ENCODE measurements at regions not wholly inside any gene's neighbourhood (a gene's known extent, or its start where the extent isn't known, plus 50 kb on each side); places are given as distances from the start of the nearest gene placed in this dataset.

DNA sequence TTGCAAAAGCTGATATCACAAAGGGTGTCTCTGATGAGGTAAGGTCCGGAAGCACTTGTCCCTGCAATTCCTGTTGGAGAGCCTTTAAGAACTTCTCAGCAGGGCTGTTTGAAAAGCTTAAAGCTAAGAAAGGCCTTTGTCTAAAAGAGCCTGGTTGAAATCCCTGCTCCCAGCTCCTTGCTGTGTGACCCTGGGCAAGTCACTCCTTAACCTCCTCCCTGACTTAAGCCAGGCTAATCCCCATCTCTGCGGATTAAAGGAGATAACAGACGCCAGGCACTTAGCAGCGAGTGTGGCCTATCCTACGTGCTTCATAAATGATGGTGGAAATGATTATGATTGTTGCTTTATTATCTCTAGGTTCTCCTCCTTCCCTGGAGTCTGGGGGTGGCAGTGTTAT lies 368.0 kb upstream of the RBFOX1 start:
- no peak for DNase-seq
- intact Hi-C loops (cut with DNase I): no loop called here

DNA sequence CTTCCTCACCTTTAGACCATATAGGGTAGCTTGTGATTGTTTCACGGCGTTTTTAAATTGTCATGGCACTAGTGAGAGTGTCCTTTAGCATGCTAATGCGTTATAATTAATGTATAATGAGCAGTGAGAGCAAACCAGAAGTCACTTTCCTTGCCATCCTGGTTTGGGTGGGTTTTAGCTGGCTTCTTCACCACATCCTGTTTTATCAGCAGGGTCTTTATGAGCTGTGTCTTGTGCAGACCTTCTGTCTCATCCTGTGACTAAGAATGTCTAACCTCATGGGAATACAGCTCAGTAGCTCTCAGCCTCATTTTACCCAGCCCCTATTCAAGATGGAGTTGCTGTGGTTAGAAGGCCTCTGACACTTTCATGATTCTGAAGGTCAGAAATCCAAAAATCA lies 370.9 kb upstream of the RBFOX1 start:
- intact Hi-C loops (cut with DNase I): no loop called here
- no peak for DNase-seq

DNA sequence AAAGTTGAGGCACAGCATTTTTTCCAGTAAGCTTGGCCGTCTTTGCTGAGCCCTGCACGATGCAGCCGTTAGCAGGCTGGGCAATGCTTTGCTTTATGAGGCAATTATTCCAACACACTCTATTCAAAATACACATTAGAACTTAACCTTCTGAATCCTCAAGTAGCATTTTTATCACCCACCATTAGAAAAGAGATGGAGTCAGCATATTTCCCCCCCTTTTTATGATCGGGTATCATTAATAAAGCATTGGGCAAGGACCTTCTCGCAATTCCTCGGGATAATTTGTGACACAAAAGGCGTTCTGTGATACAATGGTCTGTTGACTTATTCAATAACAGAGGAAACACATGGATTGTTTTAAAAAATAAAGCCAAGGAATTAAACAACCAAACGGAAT lies 374.5 kb upstream of the RBFOX1 start:
- intact Hi-C loops (cut with DNase I): no loop called here
- DNase-seq: no peak

DNA sequence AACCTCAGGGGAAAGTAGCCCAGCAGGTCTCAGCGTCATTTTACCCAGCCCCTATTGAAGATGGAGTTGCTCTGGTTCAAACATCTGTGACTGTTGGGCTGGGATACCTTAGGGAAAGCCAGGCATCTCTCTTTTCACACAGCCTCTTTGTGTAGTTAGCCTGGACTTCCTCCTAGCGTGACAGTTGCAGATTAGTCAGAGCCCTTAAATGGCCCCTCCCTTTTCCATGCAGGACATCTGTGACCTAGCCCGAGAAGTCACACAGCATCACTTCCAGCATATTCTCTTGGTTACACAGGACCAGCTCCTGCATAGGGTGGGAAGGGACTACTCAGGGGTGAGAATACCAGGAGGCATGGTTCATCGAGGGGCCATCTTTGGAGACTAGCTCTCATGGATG lies 375.0 kb upstream of the RBFOX1 start:
- intact Hi-C loops (cut with DNase I): no loop called here
- DNase-seq: no peak

DNA sequence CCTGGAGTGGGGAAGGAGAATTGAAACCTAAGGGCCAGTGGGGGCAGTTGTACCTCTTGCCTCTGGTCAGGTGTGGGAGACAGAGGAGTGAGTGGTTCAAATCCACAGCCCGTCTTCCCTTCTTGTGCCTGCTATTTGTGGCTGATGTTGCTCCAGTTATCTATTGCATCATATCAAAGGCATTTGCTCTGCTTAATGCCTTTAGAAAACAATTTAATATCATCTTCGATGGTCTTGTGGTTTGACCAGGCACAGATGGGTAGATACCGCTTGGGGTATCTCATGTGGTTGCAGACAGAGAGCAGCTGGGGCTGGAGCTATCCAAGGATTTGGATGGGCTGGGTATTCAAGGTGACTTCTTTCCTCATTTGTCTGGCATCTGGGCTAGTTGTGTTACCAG lies 376.1 kb upstream of the RBFOX1 start:
- intact Hi-C loops (cut with DNase I): no loop called here
- DNase-seq: no peak

DNA sequence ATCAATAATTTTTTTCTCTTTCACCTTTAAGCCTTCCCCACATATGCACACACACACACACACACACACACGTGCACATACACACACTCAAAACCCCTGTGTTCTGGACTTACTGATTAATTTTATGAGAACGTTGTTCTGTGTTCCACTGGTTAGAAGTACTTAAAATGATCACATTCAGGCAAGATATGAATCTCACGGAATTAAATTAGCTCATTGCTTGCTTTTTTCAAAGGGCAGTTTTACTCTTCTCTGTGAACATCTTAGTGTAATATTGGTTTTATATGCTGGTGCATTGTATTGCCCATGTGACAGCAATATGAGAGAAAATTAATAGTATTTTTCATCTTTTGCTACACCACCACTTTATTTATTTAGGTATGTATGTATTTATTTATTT lies 377.3 kb upstream of the RBFOX1 start:
- intact Hi-C loops (cut with DNase I): no loop called here
- DNase-seq: no peak

DNA sequence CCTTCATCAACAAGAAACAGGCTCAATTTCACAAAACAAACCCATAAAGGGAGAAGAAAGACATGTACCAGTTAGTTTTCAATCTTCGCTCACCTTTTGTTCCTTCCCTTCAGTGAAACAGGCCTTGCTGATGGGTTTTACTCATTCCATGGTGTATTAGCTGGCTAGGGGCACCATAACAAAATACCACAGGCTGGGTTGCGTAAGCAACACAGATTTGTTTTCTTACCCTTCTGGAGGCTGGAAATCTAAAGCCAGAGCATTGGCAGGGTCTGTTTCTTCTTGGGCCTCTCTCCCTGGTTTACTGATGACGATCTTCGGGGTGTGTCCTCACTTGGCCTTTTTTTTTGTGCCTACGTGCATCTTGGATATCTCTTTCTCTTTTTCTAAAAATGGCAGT lies 383.4 kb upstream of the RBFOX1 start:
- intact Hi-C loops (cut with DNase I): no loop called here
- no peak for DNase-seq

DNA sequence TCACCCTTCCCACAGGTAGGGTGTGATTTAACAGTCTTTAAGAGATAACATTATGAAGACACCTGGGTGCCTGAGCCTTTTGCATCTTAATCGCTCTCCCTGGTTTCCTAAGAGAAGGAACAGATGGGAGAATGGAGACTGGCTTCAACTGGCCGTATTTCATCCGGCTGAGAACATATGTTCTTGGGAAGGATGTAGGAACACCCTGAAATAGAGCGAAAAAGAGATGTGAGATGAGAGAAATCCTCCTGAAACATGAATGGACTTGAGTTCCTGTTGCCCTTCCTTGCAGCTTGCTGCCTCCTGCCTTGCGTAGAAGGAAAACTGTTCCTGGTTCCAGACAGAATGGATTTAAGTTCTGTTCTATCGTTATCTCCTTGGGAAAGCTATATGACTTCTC lies 385.4 kb upstream of the RBFOX1 start:
- DNase-seq: no peak
- intact Hi-C loops (cut with DNase I): no loop called here

DNA sequence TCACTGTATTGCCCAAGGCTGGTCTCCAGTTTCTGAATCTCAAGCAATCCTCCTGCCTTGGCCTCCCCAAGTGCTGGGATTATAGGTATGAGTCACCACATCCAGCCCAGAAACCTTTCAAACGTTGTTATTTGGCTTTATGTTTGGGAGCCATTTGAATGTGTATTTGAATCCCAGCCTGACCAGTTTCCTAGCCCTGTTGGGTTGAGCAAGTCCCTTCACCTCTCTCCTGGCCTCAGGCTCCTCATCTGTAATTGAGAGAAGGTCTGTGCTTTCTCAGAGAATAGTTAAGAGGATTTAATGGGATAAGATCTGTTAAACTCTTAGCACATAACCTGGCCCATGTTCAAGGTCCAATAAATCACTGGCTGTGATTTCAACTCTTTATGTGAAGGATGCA lies 385.8 kb upstream of the RBFOX1 start:
- intact Hi-C loops (cut with DNase I): no loop called here
- DNase-seq: no peak

DNA sequence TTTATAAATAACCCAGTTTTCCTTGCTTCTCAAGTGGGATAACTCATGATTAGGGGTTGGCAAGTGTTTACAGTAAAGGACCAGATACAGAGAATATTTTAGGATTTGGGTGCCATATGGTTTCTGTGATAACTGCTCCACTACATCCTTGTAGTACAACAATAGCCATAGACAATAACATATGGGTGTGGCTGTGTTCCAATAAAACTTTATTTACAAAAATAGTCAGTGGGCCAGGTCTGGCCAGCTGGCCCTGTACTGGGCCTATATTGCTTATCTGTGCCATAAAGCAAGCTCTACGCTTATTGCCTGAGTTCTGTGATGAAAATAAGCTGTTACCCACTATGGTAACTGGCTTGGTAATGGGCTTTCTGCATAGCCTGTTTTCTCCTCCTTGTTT lies 386.5 kb upstream of the RBFOX1 start:
- DNase-seq: no peak
- intact Hi-C loops (cut with DNase I): no loop called here

DNA sequence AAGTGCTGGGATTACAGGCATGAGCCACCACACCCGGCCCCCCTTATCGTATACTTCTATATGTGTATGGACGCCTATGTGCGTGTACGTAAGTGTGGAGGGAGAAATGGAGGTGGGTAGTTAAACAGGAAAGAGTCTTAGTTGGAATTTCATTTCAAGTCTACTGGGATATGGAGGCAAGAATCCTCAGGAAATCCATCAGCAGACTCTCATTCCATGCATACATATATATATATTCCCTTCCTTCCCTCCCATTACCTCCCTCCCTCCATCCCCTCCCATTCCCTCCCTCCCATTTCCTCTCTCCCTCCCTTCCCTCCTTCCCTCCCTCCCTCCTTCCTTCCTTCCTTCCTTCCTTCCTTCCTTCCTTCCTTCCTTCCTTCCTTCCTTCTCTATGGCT lies 391.7 kb upstream of the RBFOX1 start:
- intact Hi-C loops (cut with DNase I): no loop called here
- DNase-seq: no peak

DNA sequence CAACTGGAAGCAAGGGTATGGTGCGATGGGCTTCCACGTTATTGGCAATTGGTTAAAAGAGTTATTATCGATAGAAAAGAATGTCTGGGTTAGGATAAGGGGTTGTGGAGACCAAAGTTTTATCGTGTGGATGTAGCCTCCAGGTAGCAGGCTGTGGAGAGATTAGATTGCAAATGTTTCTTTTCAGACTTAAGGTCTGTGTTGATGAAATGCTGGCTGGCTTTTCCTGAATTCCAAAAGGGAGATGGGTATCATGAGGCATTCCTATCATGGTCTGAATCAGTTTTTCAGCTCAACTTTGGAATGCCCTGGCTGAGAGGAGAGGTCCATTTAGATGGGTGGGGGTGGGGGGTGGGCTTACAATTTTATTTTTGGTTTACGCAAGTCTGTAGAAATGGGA lies 395.0 kb upstream of the RBFOX1 start:
- DNase-seq: no peak
- intact Hi-C loops (cut with DNase I): no loop called here

DNA sequence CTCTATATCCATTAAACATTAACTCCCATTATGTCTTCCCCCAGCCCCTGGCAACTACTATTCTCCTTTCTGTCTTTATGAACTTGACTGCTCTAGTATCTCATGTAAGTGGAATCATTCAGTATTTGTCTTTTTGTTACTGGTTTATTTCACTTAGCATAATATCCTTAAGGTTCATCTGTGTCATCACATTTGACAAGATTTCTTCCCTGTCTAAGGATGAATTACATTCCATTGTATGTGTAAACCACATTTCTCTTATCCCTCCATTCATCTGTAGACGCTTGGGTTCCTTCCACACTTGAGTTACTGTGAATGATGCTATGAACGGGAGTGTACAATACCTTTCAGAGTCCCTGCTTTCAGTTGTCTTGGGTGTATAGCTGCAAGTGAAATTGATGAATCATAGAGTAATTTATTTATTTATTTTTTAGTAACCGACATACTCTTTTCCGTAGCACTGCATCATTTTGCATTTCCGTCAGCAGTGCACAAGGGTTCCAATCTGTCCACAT lies 399.7 kb upstream of the RBFOX1 start:
- DNase-seq: no peak
- intact Hi-C loops (cut with DNase I): no loop called here

DNA sequence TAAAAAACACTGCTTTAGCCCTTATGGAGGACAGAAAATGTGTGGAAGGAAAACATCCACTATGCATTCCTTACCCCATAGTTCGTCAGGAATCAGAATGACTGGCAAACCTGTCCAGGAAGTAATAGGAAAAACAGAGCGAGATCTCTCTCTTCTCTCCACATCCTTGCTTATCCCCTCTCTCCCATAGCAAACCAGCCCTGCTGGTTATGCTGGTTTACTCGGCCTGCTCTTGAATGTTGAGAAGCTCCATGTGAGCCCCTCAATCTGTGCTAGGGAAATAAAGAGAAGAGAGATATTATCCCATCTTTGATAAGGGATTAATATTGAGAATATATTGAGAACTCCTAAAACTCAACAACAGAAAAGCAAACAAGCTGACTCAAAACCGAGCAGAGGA lies 402.8 kb upstream of the RBFOX1 start:
- intact Hi-C loops (cut with DNase I): no loop called here

DNA sequence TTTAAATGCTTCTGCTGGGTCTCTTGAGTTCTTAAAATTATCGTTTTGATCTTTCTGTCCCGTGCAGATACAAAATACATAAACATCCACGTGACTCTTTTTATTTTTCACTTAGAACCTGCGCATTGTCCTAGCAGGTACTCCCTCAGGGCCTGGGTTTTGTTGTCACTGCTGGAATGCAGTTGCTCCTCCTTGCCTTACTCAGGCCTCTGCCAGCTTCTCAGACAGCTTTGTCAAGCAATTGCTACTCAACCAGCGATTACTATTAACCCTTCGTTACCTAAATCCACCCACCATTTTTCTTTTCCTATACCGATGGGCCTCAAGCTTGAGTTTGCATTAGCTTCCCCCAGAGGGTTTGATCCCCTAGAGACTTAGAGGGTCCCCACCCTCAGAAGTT lies 405.9 kb upstream of the RBFOX1 start:
- DNase-seq: no peak
- intact Hi-C loops (cut with DNase I): no loop called here

More for the DNA sequence above, 402.8 kb upstream of the RBFOX1 start:
- DNase-seq: no peak

DNA sequence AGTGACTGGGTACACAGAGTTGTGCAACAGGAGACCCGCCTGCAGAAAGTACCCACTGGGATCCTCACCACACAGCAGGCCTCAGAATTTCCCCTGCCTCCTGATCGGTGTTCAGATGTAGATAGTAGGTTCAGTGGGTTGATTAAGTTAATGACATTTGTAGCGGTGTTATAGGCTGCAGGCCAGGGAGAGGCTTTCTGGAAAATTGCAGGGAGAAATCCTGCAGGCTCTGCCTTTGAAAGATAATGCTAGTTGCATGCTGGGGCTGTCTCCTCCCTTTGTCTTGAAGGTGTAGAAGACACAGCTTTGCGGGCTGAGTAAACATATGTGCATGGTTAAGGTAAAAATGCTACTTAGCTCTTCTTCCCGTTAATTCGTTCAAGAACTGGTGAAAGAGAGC lies 406.3 kb upstream of the RBFOX1 start:
- intact Hi-C loops (cut with DNase I): no loop called here
- DNase-seq: no peak

DNA sequence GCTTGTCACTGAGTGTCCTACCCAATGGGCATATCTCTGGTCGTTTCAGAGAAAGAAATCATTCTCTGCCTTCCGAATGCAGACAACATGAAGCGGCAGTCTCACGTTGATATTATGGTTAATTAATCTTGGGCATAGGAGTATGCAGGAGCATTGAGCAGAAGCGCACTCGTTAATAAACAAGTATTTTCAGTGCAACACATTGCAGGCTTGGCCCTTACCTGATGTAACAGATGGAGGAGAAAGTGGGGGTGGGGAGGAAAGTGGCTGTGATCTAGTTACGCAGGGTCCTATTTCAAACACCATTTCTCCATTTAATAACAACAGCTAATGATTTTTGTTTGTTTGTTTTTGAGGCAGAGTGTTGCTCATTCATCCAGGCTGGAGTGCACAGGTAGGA lies 414.0 kb upstream of the RBFOX1 start:
- intact Hi-C loops (cut with DNase I): no loop called here
- DNase-seq: no peak

DNA sequence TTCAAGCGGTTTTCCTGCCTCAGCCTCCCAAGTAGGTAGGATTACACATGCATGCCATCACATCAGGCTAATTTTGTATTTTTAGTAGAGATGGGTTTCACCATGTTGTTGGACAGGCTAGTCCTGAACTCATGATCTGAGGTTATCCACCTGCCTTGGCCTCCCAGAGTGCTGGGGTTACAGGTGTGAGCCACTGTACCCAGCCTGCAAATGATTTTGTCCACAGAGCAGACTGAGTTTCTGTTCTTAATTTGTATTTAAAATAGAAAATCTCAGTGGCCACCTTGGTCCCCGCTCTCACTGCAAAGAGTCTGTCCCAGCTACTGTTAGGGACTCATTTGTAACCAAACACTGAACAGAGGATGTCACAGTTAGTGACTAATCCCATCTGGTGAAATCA lies 415.7 kb upstream of the RBFOX1 start:
- DNase-seq: no peak
- intact Hi-C loops (cut with DNase I): no loop called here

DNA sequence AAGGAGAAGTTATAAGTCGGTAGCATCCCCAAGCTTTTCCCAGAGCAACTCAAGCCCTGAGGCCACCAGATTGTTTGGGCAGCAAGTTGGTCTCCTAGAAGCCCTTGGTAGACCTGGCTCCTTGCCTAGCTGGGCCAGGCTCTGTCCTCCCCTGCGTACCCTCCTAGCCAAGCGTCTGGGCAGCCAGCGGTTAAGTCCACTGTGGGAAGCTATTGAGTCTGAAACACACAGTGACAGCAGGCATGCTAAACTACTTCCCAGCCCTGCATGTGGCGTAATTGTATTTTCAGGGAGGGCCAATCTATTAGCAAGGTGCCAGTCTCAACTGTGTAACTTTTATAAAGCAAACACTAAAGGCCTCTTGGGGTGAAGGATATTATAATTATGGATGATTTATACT lies 419.1 kb upstream of the RBFOX1 start:
- peak in 1 of 42 donors; percentile 14 for DNase-seq
- intact Hi-C loops (cut with DNase I): no loop called here

DNA sequence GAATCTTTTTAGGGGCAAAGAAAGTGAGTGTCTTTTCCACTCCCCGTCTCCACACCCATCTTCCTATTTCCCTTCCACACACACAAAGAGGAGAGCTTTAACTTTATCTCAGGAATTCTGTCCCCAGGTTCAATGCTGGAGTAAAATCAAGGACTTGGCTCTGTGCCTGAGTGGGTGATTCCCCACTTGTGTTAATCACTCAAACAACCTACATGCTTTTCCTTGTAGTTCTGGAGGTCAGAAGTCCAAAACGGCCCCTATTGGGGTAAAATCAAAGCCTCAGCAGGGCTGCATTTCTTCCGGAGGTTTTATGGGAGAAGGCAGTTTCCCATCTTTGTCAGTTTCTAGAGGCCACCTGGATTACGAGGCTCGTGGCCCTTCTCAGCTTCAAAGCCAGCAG lies 422.3 kb upstream of the RBFOX1 start:
- no peak for DNase-seq
- intact Hi-C loops (cut with DNase I): no loop called here

DNA sequence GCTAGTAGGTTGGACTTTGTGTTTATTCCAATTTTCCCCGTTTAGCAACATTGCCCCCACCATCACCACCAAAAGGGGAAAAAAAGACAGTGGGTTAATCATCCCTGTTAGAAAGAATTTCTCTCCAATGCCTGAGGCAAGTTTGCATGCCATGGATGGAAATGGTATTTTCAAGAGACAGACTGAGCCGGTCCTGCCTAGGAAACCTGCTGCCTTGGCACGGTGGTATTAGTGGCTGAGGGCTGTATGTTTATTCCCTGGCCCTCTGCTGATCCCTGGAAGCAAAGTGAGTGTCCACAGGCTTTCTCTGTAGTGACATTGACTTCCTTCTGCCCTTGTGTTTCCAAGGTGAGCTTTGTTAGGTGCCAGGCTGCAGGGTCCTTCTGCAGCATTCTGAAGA lies 427.0 kb upstream of the RBFOX1 start:
- intact Hi-C loops (cut with DNase I): no loop called here
- no peak for DNase-seq

DNA sequence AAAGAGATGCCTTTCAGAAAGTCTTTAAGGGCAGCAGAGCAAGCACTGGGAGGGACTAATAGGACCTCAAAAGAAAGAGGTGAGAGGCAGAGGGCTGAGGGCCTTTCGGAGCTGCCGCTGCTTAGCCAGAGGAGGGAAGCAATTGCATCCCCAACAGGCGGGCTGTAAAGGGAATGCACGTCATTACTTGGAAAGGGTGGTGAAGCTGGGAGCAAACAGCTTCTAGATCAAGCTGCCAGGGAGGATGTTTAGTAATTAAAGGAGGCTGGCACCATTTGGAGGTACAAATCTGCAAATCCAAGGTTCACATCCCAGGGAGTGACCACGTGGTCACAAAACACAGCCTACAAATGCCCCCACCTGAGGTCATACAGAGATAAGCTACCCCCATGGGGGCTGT lies 429.0 kb upstream of the RBFOX1 start:
- DNase-seq: no peak
- intact Hi-C loops (cut with DNase I): no loop called here
